Urinary bladder (tissue), 3 donors: ENCODE measurements at regions not wholly inside any gene's neighbourhood (a gene's known extent, or its start where the extent isn't known, plus 50 kb on each side); places are given as distances from the start of the nearest gene placed in this dataset.
"Not testable (repeated sequence)": the region's sequence is repeated elsewhere in the genome, so short reads cannot be mapped to it uniquely, and the experiment has no call there.

Source experiments
- DNase-seq: peaks from one replicate; pipeline ENCODE4 v3.0.0-alpha.2; 2015; ENCODE audit errors: extremely low spot score
- H3K27ac ChIP-seq: one replicate; pipeline ENCODE4 v1.5.1; 2013; ENCODE audit warnings: low read depth, mild to moderate bottlenecking, moderate library complexity
- H3K36me3 ChIP-seq: one replicate; pipeline ENCODE4 v1.6.1; 2013; ENCODE audit warnings: mild to moderate bottlenecking, moderate library complexity; ENCODE audit not compliant: insufficient read depth
- H3K4me1 ChIP-seq: one replicate; pipeline ENCODE4 v1.6.1; 2013; ENCODE audit warnings: mild to moderate bottlenecking, moderate library complexity; ENCODE audit not compliant: insufficient read depth
- H3K4me3 ChIP-seq: one replicate; pipeline ENCODE4 v1.5.1; 2013; ENCODE audit warnings: low read depth, low read length
- WGBS: extraction: QIAGEN DNeasy Blood & Tissue Kit; methylation state at CpG from one replicate; pipeline ENCODE4 v1.1.7; 2013; 5-methylcytosine and 5-hydroxymethylcytosine counted together
- donor health status: healthy with polysubstance abuse.
- donor health status: healthy.

GRCh38 chr5:94009161-94009560 is 267.8 kb upstream of the POU5F2 start:
- Histone ChIP-seq H3K4me1 (no peaks in the 10 kb centered on the region), H3K27ac (no peak overlapping the region), H3K4me3 (no peak overlapping the region), H3K36me3 (peaks cover 2% of the 10 kb centered on the region)
- no peak for DNase-seq

- Histone ChIP-seq H3K4me1 (no peaks in the 10 kb centered on the region), H3K36me3 (no peaks in the 10 kb centered on the region), H3K4me3 (no peak overlapping the region), H3K27ac (no peak overlapping the region)
- WGBS: 38% methylated on average over 1 of the region's 1 CpG
- no peak for DNase-seq
Observed at GRCh38 chr5:93998951-93999455, 257.6 kb upstream of the POU5F2 start.

GRCh38 chr5:93997562-93997961 is 256.2 kb upstream of the POU5F2 start:
- Histone ChIP-seq H3K36me3 (no peaks in the 10 kb centered on the region), H3K27ac (no peak overlapping the region), H3K4me3 (no peak overlapping the region), H3K4me1 (no peaks in the 10 kb centered on the region)
- WGBS: 45% methylated on average over 1 of the region's 1 CpG
- no peak for DNase-seq

- no peak for DNase-seq
- WGBS: 52% methylated on average over 3 of the region's 3 CpGs
- H3K27ac ChIP-seq: no peak overlapping the region
Observed at GRCh38 chr5:93995126-93995621, 253.8 kb upstream of the POU5F2 start.

GRCh38 chr5:93993161-93993560 is 251.8 kb upstream of the POU5F2 start:
- Histone ChIP-seq H3K36me3 (no peaks in the 10 kb centered on the region), H3K27ac (no peak overlapping the region), H3K4me1 (no peaks in the 10 kb centered on the region), H3K4me3 (no peak overlapping the region)
- DNase-seq: no peak
- 66% methylated on average over 2 of the region's 2 CpGs for WGBS

More at GRCh38 chr5:93995126-93995621, 253.8 kb upstream of the POU5F2 start:
- no peaks in the 10 kb centered on the region for H3K36me3 ChIP-seq
- no peaks in the 10 kb centered on the region for H3K4me1 ChIP-seq
- no peak overlapping the region for H3K4me3 ChIP-seq

- 43% methylated on average over 2 of the region's 2 CpGs for WGBS
- H3K27ac ChIP-seq: no peak overlapping the region
- H3K4me3 ChIP-seq: no peak overlapping the region
- H3K4me1 ChIP-seq: no peaks in the 10 kb centered on the region
- H3K36me3 ChIP-seq: no peaks in the 10 kb centered on the region
- no peak for DNase-seq
Observed at GRCh38 chr5:93990504-93991070, 249.2 kb upstream of the POU5F2 start.

- not testable (repeated sequence) for H3K36me3 ChIP-seq, H3K27ac ChIP-seq, H3K4me3 ChIP-seq, H3K4me1 ChIP-seq, DNase-seq
- 96% methylated on average over 45 of the region's 45 CpGs for WGBS
Observed at GRCh38 chr5:93985940-93986570, 244.7 kb upstream of the POU5F2 start.

- H3K36me3 ChIP-seq: no peaks in the 10 kb centered on the region
- no peak for DNase-seq
- no peak overlapping the region for H3K27ac ChIP-seq
- no peak overlapping the region for H3K4me3 ChIP-seq
- H3K4me1 ChIP-seq: no peaks in the 10 kb centered on the region
Observed at GRCh38 chr5:93978222-93978621, 236.8 kb upstream of the POU5F2 start.

- Histone ChIP-seq H3K36me3 (peaks cover 3% of the 10 kb centered on the region), H3K27ac (no peak overlapping the region), H3K4me1 (no peaks in the 10 kb centered on the region), H3K4me3 (no peak overlapping the region)
- no peak for DNase-seq
Observed at GRCh38 chr5:93967923-93968322, 226.5 kb upstream of the POU5F2 start.

- H3K4me1 ChIP-seq: no peaks in the 10 kb centered on the region
- peaks cover 3% of the 10 kb centered on the region for H3K36me3 ChIP-seq
- no peak overlapping the region for H3K4me3 ChIP-seq
- no peak overlapping the region for H3K27ac ChIP-seq
- no peak for DNase-seq
- 94% methylated on average over 1 of the region's 1 CpG for WGBS
Observed at GRCh38 chr5:93964421-93964820, 223.0 kb upstream of the POU5F2 start.

GRCh38 chr5:93960042-93960441 is 218.6 kb upstream of the POU5F2 start:
- WGBS: 93% methylated on average over 3 of the region's 3 CpGs
- DNase-seq: no peak

GRCh38 chr5:93956006-93956405 is 214.6 kb upstream of the POU5F2 start:
- DNase-seq: no peak
- Histone ChIP-seq H3K4me3 (no peak overlapping the region), H3K36me3 (no peaks in the 10 kb centered on the region), H3K27ac (no peak overlapping the region), H3K4me1 (no peaks in the 10 kb centered on the region)
- WGBS: 97% methylated on average over 2 of the region's 2 CpGs

More at GRCh38 chr5:93960042-93960441, 218.6 kb upstream of the POU5F2 start:
- H3K36me3 ChIP-seq: peaks cover 2% of the 10 kb centered on the region
- no peak overlapping the region for H3K27ac ChIP-seq
- no peaks in the 10 kb centered on the region for H3K4me1 ChIP-seq
- H3K4me3 ChIP-seq: no peak overlapping the region

- 92% methylated on average over 5 of the region's 5 CpGs for WGBS
- H3K36me3 ChIP-seq: no peaks in the 10 kb centered on the region
- H3K4me1 ChIP-seq: no peaks in the 10 kb centered on the region
- H3K4me3 ChIP-seq: no peak overlapping the region
- H3K27ac ChIP-seq: no peak overlapping the region
- DNase-seq: no peak
Observed at GRCh38 chr5:93954421-93955069, 213.1 kb upstream of the POU5F2 start.

- Histone ChIP-seq H3K36me3 (no peaks in the 10 kb centered on the region), H3K4me3 (no peak overlapping the region), H3K27ac (no peak overlapping the region), H3K4me1 (no peaks in the 10 kb centered on the region)
- DNase-seq: no peak
- 98% methylated on average over 3 of the region's 3 CpGs for WGBS
Observed at GRCh38 chr5:93953442-93953841, 212.0 kb upstream of the POU5F2 start.
